HG02840 (cell line): ENCODE measurements at regions not wholly inside any gene's neighbourhood (a gene's known extent, or its start where the extent isn't known, plus 50 kb on each side); places are given as distances from the start of the nearest gene placed in this dataset.
"Not testable (repeated sequence)": the region's sequence is repeated elsewhere in the genome, so short reads cannot be mapped to it uniquely, and the experiment has no call there.

ENCODE experiments used
- ATAC-seq: cut with Tn5 transposase; IDR thresholded peaks from one replicate; pipeline ENCODE4 v1.9.1; 2021; ENCODE audit warnings: mild to moderate bottlenecking, moderate library complexity, moderate number of reproducible peaks; ENCODE audit not compliant: unreplicated experiment, low FRiP score

- not testable (repeated sequence) for ATAC-seq
Measured at GRCh38 chr9:41279033-41279432, 89.9 kb upstream of the ZNG1F start.

- ATAC-seq: peak; percentile 100
Measured at GRCh38 chr9:41273549-41274267, 84.6 kb upstream of the ZNG1F start.

- ATAC-seq: peak; percentile 11
Measured at GRCh38 chr9:41272879-41273548, 83.9 kb upstream of the ZNG1F start.

- not testable (repeated sequence) for ATAC-seq
Measured at GRCh38 chr9:41270992-41271391, 81.9 kb upstream of the ZNG1F start.

- not testable (repeated sequence) for ATAC-seq
Measured at GRCh38 chr9:41269471-41269870, 80.4 kb upstream of the ZNG1F start.

GRCh38 chr9:41269054-41269453 lies 79.9 kb upstream of the ZNG1F start:
- not testable (repeated sequence) for ATAC-seq

- ATAC-seq: not testable (repeated sequence)
Measured at GRCh38 chr9:41266602-41267001, 77.5 kb upstream of the ZNG1F start.

GRCh38 chr9:41266000-41266399 lies 76.9 kb upstream of the ZNG1F start:
- not testable (repeated sequence) for ATAC-seq

- not testable (repeated sequence) for ATAC-seq
Measured at GRCh38 chr9:41251973-41252372, 62.9 kb upstream of the ZNG1F start.

- not testable (repeated sequence) for ATAC-seq
Measured at GRCh38 chr9:41251101-41251500, 62.0 kb upstream of the ZNG1F start.

GRCh38 chr9:41246702-41247101 lies 57.6 kb upstream of the ZNG1F start:
- not testable (repeated sequence) for ATAC-seq
